ENCODE measurements at regions not wholly inside any gene's neighbourhood (a gene's known extent, or its start where the extent isn't known, plus 50 kb on each side); places are given as distances from the start of the nearest gene placed in this dataset.

- peak in 1 of 2 experiments; percentile 43 for DNase-seq
Observed at GRCh38 chr12:67161322-67161918, 107.7 kb upstream of the CAND1 start.

- no peak for DNase-seq
Observed at GRCh38 chr12:67173258-67173657, 95.9 kb upstream of the CAND1 start.

- no peak for DNase-seq
Observed at GRCh38 chr12:67182551-67182950, 86.6 kb upstream of the CAND1 start.

- DNase-seq: no peak
Observed at GRCh38 chr12:67193704-67194103, 75.5 kb upstream of the CAND1 start.

- DNase-seq: no peak
Observed at GRCh38 chr12:67200386-67200785, 68.8 kb upstream of the CAND1 start.

- peak in 1 of 2 experiments; percentile 22 for DNase-seq
Observed at GRCh38 chr12:67202011-67202677, 67.0 kb upstream of the CAND1 start.

GRCh38 chr12:67202678-67203012 lies 66.5 kb upstream of the CAND1 start:
- DNase-seq: no peak

GRCh38 chr12:67208281-67209067 lies 60.7 kb upstream of the CAND1 start:
- no peak for DNase-seq

- no peak for DNase-seq
Observed at GRCh38 chr12:67211029-67211428, 58.1 kb upstream of the CAND1 start.

GRCh38 chr12:67211494-67211893 lies 57.7 kb upstream of the CAND1 start:
- no peak for DNase-seq

GRCh38 chr12:67217647-67218046 lies 51.5 kb upstream of the CAND1 start:
- DNase-seq: no peak
